ENCODE measurements at regions not wholly inside any gene's neighbourhood (a gene's known extent, or its start where the extent isn't known, plus 50 kb on each side); places are given as distances from the start of the nearest gene placed in this dataset.

- DNase-seq: no peak
- no peak overlapping the region for H3K27ac ChIP-seq (ENCODE audit: low read depth in 1 of 2, low read length in 2 of 2)
- no peak overlapping the region for H3K4me2 ChIP-seq (replicated peaks; ENCODE audit: extremely low read depth, low read length, poor library complexity, severe bottlenecking)
- H3K4me1 ChIP-seq (ENCODE audit: control insufficient read depth in 1 of 2, insufficient read depth in 2 of 2, low read length in 2 of 2): no peaks in the 10 kb centered on the region
- Mint-ChIP-seq H3K4me3 (no peak overlapping the region), H3K27me3 (ENCODE audit: low read depth in 3 of 3) (no peaks in the 10 kb centered on the region), H3K27ac (no peak overlapping the region), H3K9me3 (peaks cover 0 to 13% (median 6%) of the 10 kb centered on the region in 7 donors), H3K36me3 (no peaks in the 10 kb centered on the region), H3K4me1 (no peaks in the 10 kb centered on the region)
- H3K79me2 ChIP-seq (ENCODE audit: insufficient read depth, low read length): no peaks in the 10 kb centered on the region
- TF ChIP-seq CTCF (IDR thresholded peaks at IDR 0.05): no peak
- no peak overlapping the region for H3K9ac ChIP-seq (ENCODE audit: insufficient read depth, low read length, poor library complexity, severe bottlenecking)
- H2AFZ ChIP-seq (ENCODE audit: insufficient read depth, low read depth, low read length, poor library complexity, severe bottlenecking): no peak overlapping the region
- no peaks in the 10 kb centered on the region for H3K36me3 ChIP-seq (replicated peaks in 1 of 2; ENCODE audit: control insufficient read depth in 1 of 2, insufficient read depth in 2 of 2, low read length in 2 of 2)
- no peaks in the 10 kb centered on the region for H3K27me3 ChIP-seq (ENCODE audit: control insufficient read depth in 2 of 2, insufficient read depth in 2 of 2, low read length in 2 of 2)
- intact Hi-C loops (cut with micrococcal nuclease): no loop called here
- peaks cover 19 to 21% of the 10 kb centered on the region in 2 donors for H3K9me3 ChIP-seq (replicated peaks in 1 of 2; ENCODE audit: control insufficient read depth in 1 of 2, insufficient read depth in 1 of 2, low read length in 2 of 2)
- 100% methylated on average over 2 of the region's 3 CpGs for WGBS (ENCODE audit: insufficient coverage)
- no peak overlapping the region for H3K4me3 ChIP-seq (replicated peaks in 1 of 3; ENCODE audit: low read depth in 2 of 3, low read length in 3 of 3)
- no peaks in the 10 kb centered on the region for H4K20me1 ChIP-seq (ENCODE audit: insufficient read depth, low read length)
Observed at GRCh38 chr4:46524751-46525150, 134.8 kb upstream of the GABRA2 start.

- Mint-ChIP-seq H3K36me3 (no peaks in the 10 kb centered on the region), H3K4me3 (no peak overlapping the region), H3K27ac (no peak overlapping the region), H3K9me3 (peaks cover 0 to 22% (median 6%) of the 10 kb centered on the region in 7 donors), H3K4me1 (no peaks in the 10 kb centered on the region), H3K27me3 (ENCODE audit: low read depth in 3 of 3) (no peaks in the 10 kb centered on the region)
- H3K27me3 ChIP-seq (ENCODE audit: control insufficient read depth in 2 of 2, insufficient read depth in 2 of 2, low read length in 2 of 2): no peaks in the 10 kb centered on the region
- H3K4me3 ChIP-seq (replicated peaks in 1 of 3; ENCODE audit: low read depth in 2 of 3, low read length in 3 of 3): no peak overlapping the region
- H3K9me3 ChIP-seq (replicated peaks in 1 of 2; ENCODE audit: control insufficient read depth in 1 of 2, insufficient read depth in 1 of 2, low read length in 2 of 2): peaks cover 19 to 24% of the 10 kb centered on the region in 2 donors
- H3K4me1 ChIP-seq (ENCODE audit: control insufficient read depth in 1 of 2, insufficient read depth in 2 of 2, low read length in 2 of 2): no peaks in the 10 kb centered on the region
- H3K36me3 ChIP-seq (replicated peaks in 1 of 2; ENCODE audit: control insufficient read depth in 1 of 2, insufficient read depth in 2 of 2, low read length in 2 of 2): no peaks in the 10 kb centered on the region
- H3K4me2 ChIP-seq (replicated peaks; ENCODE audit: extremely low read depth, low read length, poor library complexity, severe bottlenecking): no peak overlapping the region
- no peak overlapping the region for H3K27ac ChIP-seq (ENCODE audit: low read depth in 1 of 2, low read length in 2 of 2)
- H3K9ac ChIP-seq (ENCODE audit: insufficient read depth, low read length, poor library complexity, severe bottlenecking): no peak overlapping the region
- no peaks in the 10 kb centered on the region for H4K20me1 ChIP-seq (ENCODE audit: insufficient read depth, low read length)
- DNase-seq: no peak
- no peaks in the 10 kb centered on the region for H3K79me2 ChIP-seq (ENCODE audit: insufficient read depth, low read length)
- intact Hi-C loops (cut with micrococcal nuclease): no loop called here
- no peak for TF ChIP-seq CTCF (IDR thresholded peaks at IDR 0.05)
- no peak overlapping the region for H2AFZ ChIP-seq (ENCODE audit: insufficient read depth, low read depth, low read length, poor library complexity, severe bottlenecking)
Observed at GRCh38 chr4:46520361-46520760, 130.4 kb upstream of the GABRA2 start.
